ENCODE measurements at regions not wholly inside any gene's neighbourhood (a gene's known extent, or its start where the extent isn't known, plus 50 kb on each side); places are given as distances from the start of the nearest gene placed in this dataset.

GRCh38 chr2:67137699-67138098, 259.4 kb upstream of the ETAA1 start:
- H3K27ac ChIP-seq (ENCODE audit: low read length): no peak overlapping the region
- TF ChIP-seq SMC3 (conservative IDR thresholded peaks at IDR 0.05; ENCODE audit: poor library complexity): no peak
- no peak overlapping the region for H2AFZ ChIP-seq (ENCODE audit: low read depth, low read length)
- no peaks in the 10 kb centered on the region for H3K9me2 ChIP-seq (ENCODE audit: insufficient read depth, low read length)
- H3F3A ChIP-seq (ENCODE audit: insufficient read depth, low read length, poor library complexity, severe bottlenecking): no peaks in the 10 kb centered on the region
- no peak overlapping the region for H3K4me3 ChIP-seq (ENCODE audit: low read length)
- H3K9me3 ChIP-seq (ENCODE audit: low read length): no peaks in the 10 kb centered on the region
- H3K79me2 ChIP-seq (replicated peaks; ENCODE audit: insufficient read depth, low read length): no peaks in the 10 kb centered on the region
- H3K4me2 ChIP-seq (ENCODE audit: low read length): no peak overlapping the region
- no peaks in the 10 kb centered on the region for H3K36me3 ChIP-seq (ENCODE audit: insufficient read depth, low read length)
- no peaks in the 10 kb centered on the region for H4K20me1 ChIP-seq (ENCODE audit: insufficient read depth)
- H3K9ac ChIP-seq (ENCODE audit: low read length): no peak overlapping the region
- H3K27me3 ChIP-seq (ENCODE audit: insufficient read depth, low read depth, low read length): no peaks in the 10 kb centered on the region

- no peak overlapping the region for H2AFZ ChIP-seq (ENCODE audit: low read depth, low read length)
- no peak overlapping the region for H3K27ac ChIP-seq (ENCODE audit: low read length)
- H3K4me3 ChIP-seq (ENCODE audit: low read length): no peak overlapping the region
- no peaks in the 10 kb centered on the region for H3F3A ChIP-seq (ENCODE audit: insufficient read depth, low read length, poor library complexity, severe bottlenecking)
- H3K9me2 ChIP-seq (ENCODE audit: insufficient read depth, low read length): no peaks in the 10 kb centered on the region
- no peaks in the 10 kb centered on the region for H4K20me1 ChIP-seq (ENCODE audit: insufficient read depth)
- no peaks in the 10 kb centered on the region for H3K79me2 ChIP-seq (replicated peaks; ENCODE audit: insufficient read depth, low read length)
- no peaks in the 10 kb centered on the region for H3K9me3 ChIP-seq (ENCODE audit: low read length)
- H3K27me3 ChIP-seq (ENCODE audit: insufficient read depth, low read depth, low read length): no peaks in the 10 kb centered on the region
- no peak for TF ChIP-seq TAF1 (IDR thresholded peaks at IDR 0.05; ENCODE audit: low read depth)
- H3K9ac ChIP-seq (ENCODE audit: low read length): no peak overlapping the region
- H3K4me2 ChIP-seq (ENCODE audit: low read length): no peak overlapping the region
- H3K36me3 ChIP-seq (ENCODE audit: insufficient read depth, low read length): no peaks in the 10 kb centered on the region
Observed at GRCh38 chr2:67142071-67142470, 255.1 kb upstream of the ETAA1 start.

- no peaks in the 10 kb centered on the region for H3K79me2 ChIP-seq (replicated peaks; ENCODE audit: insufficient read depth, low read length)
Observed at GRCh38 chr2:67142741-67143140, 254.4 kb upstream of the ETAA1 start.

More at GRCh38 chr2:67142741-67143140, 254.4 kb upstream of the ETAA1 start:
- TF ChIP-seq SMC3 (conservative IDR thresholded peaks at IDR 0.05; ENCODE audit: poor library complexity) (no peak), EP300 (conservative IDR thresholded peaks at IDR 0.05; ENCODE audit: poor library complexity, severe bottlenecking) (no peak), REST (IDR thresholded peaks at IDR 0.05; ENCODE audit: borderline replicate concordance) (no peak), MXI1 (conservative IDR thresholded peaks at IDR 0.05; ENCODE audit: poor library complexity, severe bottlenecking) (no peak)
- Histone ChIP-seq H2AFZ (ENCODE audit: low read depth, low read length) (no peak overlapping the region), H3F3A (ENCODE audit: insufficient read depth, low read length, poor library complexity, severe bottlenecking) (no peaks in the 10 kb centered on the region), H3K4me3 (ENCODE audit: low read length) (no peak overlapping the region), H3K9me3 (ENCODE audit: low read length) (no peaks in the 10 kb centered on the region), H3K9ac (ENCODE audit: low read length) (no peak overlapping the region), H3K27ac (ENCODE audit: low read length) (no peak overlapping the region), H4K20me1 (ENCODE audit: insufficient read depth) (no peaks in the 10 kb centered on the region), H3K4me2 (ENCODE audit: low read length) (no peak overlapping the region), H3K27me3 (ENCODE audit: insufficient read depth, low read depth, low read length) (no peaks in the 10 kb centered on the region), H3K9me2 (ENCODE audit: insufficient read depth, low read length) (no peaks in the 10 kb centered on the region), H3K36me3 (ENCODE audit: insufficient read depth, low read length) (no peaks in the 10 kb centered on the region)
